ENCODE measurements at regions not wholly inside any gene's neighbourhood (a gene's known extent, or its start where the extent isn't known, plus 50 kb on each side); places are given as distances from the start of the nearest gene placed in this dataset.
"Not testable (repeated sequence)": the region's sequence is repeated elsewhere in the genome, so short reads cannot be mapped to it uniquely, and the experiment has no call there.

DNA sequence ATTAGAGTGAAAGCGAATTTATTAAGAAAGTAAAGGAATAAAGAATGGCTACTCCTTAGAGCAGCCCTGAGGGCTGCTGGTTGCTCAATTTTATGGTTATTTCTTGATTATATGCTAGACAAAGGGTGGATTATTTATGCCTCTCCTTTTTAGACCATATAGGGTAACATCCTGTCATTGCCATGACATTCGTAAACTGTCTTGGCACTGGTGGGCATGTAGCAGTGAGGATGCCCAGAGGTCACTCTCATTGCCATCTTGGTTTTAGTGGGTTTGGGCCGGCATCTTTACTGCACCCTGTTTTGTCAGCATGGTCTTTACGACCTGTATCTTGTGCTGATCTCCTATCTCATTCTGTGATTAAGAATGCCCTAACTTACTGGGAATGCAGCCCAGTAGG lies 58.2 kb downstream of the TANC2 start:
- H2AFZ ChIP-seq, result no peak overlapping the region
- no peak for DNase-seq
- BruUV-seq (replicated peaks), result no TSS peak
- no peaks in the 10 kb centered on the region for H3K9me3 ChIP-seq (ENCODE audit: insufficient read depth, low read depth)
- peaks cover 64% of the 10 kb centered on the region for H4K20me1 ChIP-seq (ENCODE audit: insufficient read depth)
- POLR2A ChIA-PET (ENCODE audit: unreplicated experiment), result no interaction called here
- CTCF ChIA-PET, result no interaction called here
- H3K79me2 ChIP-seq (ENCODE audit: low read depth), result peaks cover 96% of the 10 kb centered on the region
- no peak overlapping the region for H3K4me3 ChIP-seq
- no peaks in the 10 kb centered on the region for H3K4me1 ChIP-seq (replicated peaks; ENCODE audit: insufficient read depth)
- TF ChIP-seq, protein P1, sequence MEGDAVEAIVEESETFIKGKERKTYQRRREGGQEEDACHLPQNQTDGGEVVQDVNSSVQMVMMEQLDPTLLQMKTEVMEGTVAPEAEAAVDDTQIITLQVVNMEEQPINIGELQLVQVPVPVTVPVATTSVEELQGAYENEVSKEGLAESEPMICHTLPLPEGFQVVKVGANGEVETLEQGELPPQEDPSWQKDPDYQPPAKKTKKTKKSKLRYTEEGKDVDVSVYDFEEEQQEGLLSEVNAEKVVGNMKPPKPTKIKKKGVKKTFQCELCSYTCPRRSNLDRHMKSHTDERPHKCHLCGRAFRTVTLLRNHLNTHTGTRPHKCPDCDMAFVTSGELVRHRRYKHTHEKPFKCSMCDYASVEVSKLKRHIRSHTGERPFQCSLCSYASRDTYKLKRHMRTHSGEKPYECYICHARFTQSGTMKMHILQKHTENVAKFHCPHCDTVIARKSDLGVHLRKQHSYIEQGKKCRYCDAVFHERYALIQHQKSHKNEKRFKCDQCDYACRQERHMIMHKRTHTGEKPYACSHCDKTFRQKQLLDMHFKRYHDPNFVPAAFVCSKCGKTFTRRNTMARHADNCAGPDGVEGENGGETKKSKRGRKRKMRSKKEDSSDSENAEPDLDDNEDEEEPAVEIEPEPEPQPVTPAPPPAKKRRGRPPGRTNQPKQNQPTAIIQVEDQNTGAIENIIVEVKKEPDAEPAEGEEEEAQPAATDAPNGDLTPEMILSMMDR (conservative IDR thresholded peaks at IDR 0.05), result no peak
- TF ChIP-seq EZH2 (IDR thresholded peaks at IDR 0.05; ENCODE audit: low read depth), result no peak
- H3K9me2 ChIP-seq (ENCODE audit: insufficient read depth), result no peaks in the 10 kb centered on the region
- peaks cover 31% of the 10 kb centered on the region for H3F3A ChIP-seq (ENCODE audit: insufficient read depth, low read depth)
- intact Hi-C loops (cut with micrococcal nuclease; ENCODE audit: unreplicated experiment), result no loop called here
- no peaks in the 10 kb centered on the region for H3K27me3 ChIP-seq (ENCODE audit: insufficient read depth, low read depth)
- H3K4me2 ChIP-seq, result no peak overlapping the region
- no peak overlapping the region for H3K27ac ChIP-seq
- H3K36me3 ChIP-seq (ENCODE audit: low read depth), result no peaks in the 10 kb centered on the region

DNA sequence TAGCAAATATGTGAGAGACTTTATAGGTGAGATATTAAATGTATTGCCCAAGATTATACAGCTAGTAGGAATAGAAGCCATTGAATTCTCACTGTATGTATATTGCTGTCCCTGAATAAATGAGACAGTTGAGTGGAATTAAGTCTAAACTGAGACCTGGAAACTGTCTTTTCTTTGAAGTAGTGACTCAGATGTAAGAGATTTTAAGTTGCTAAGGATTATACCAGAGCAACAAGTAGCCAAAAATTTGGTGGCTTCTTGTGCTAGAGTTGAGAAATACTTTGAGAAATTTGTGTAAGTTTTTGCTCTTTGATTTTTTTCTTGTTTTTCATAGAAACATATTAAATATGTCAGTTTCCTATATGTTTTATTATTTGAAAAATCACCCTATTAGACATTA lies 58.7 kb downstream of the TANC2 start:
- TF ChIP-seq EZH2 (IDR thresholded peaks at IDR 0.05; ENCODE audit: low read depth), result no peak
- TF ChIP-seq, protein P1 (conservative IDR thresholded peaks at IDR 0.05), result no peak
- Histone ChIP-seq H3K4me2 (no peak overlapping the region), H3K9me3 (ENCODE audit: insufficient read depth, low read depth) (no peaks in the 10 kb centered on the region), H3K9me2 (ENCODE audit: insufficient read depth) (no peaks in the 10 kb centered on the region), H3F3A (ENCODE audit: insufficient read depth, low read depth) (peaks cover 36% of the 10 kb centered on the region), H3K4me3 (no peak overlapping the region), H3K79me2 (ENCODE audit: low read depth) (peaks cover 96% of the 10 kb centered on the region), H2AFZ (no peak overlapping the region), H3K27me3 (ENCODE audit: insufficient read depth, low read depth) (no peaks in the 10 kb centered on the region), H3K4me1 (replicated peaks; ENCODE audit: insufficient read depth) (no peaks in the 10 kb centered on the region), H3K27ac (no peak overlapping the region), H3K36me3 (ENCODE audit: low read depth) (no peaks in the 10 kb centered on the region), H4K20me1 (ENCODE audit: insufficient read depth) (peaks cover 59% of the 10 kb centered on the region)
- intact Hi-C loops (cut with micrococcal nuclease; ENCODE audit: unreplicated experiment), result no loop called here
- CTCF ChIA-PET, result no interaction called here
- DNase-seq, result no peak
- POLR2A ChIA-PET (ENCODE audit: unreplicated experiment), result no interaction called here
- no TSS peak for BruUV-seq (replicated peaks)

DNA sequence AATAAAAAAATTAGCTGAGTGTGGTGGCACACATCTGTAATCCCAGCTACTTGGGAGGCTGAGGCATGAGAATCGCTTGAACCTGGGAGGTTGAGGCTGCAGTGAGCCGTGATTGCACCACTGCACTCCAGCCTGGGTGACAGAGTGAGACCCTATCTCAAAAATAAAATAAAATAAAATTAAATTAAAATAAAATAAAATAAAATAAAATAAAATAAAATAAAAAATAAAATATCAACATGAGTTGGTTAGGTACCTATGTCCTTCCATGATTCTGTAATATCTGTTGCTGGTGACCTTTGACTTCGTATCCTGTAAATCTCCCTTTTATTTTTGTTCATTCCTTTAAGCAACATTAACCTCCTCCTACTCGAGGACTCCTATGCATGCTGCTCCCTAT lies 59.6 kb downstream of the TANC2 start:
- intact Hi-C loops (cut with micrococcal nuclease; ENCODE audit: unreplicated experiment); BruUV-seq (replicated peaks); H2AFZ ChIP-seq; POLR2A ChIA-PET (ENCODE audit: unreplicated experiment); H3K9me3 ChIP-seq (ENCODE audit: insufficient read depth, low read depth); H3K36me3 ChIP-seq (ENCODE audit: low read depth); H3K9me2 ChIP-seq (ENCODE audit: insufficient read depth); CTCF ChIA-PET; H3K27me3 ChIP-seq (ENCODE audit: insufficient read depth, low read depth); DNase-seq; H3K4me3 ChIP-seq; H3K27ac ChIP-seq; H3K4me1 ChIP-seq (replicated peaks; ENCODE audit: insufficient read depth); H3K4me2 ChIP-seq: not testable (repeated sequence)
- H4K20me1 ChIP-seq (ENCODE audit: insufficient read depth), result peaks cover 50% of the 10 kb centered on the region
- H3F3A ChIP-seq (ENCODE audit: insufficient read depth, low read depth), result peaks cover 39% of the 10 kb centered on the region
- peaks cover 96% of the 10 kb centered on the region for H3K79me2 ChIP-seq (ENCODE audit: low read depth)

DNA sequence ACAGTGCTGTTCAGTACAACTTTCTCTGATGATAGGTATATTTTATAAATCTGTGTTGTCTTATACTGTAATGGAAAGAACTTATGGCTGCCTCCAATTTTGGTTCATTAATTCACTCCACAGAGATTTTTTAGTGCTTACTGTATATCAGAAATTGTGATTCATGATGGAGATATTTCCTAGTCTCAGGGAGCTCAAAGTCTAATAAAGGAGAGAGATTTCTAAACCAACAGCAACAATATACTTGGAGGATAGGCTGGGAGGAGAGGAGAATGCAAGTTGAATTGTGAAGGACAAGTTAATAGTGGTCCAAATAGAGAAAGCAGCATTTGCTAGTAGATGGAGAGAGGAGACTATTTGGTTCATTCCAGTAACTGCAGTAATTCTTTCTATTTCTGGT lies 63.5 kb downstream of the TANC2 start:
- POLR2A ChIA-PET (ENCODE audit: unreplicated experiment), result interaction anchor here (0.6 kb wide), 1 partner anchor 59 kb away, joined by 5 read pairs; no protein-coding TSS in a partner anchor
- CTCF ChIA-PET, result no interaction called here

More for the DNA sequence above, 63.5 kb downstream of the TANC2 start:
- TF ChIP-seq, protein P1 (conservative IDR thresholded peaks at IDR 0.05), result no peak
- TF ChIP-seq EZH2 (IDR thresholded peaks at IDR 0.05; ENCODE audit: low read depth), result no peak
- H3K9me3 ChIP-seq (ENCODE audit: insufficient read depth, low read depth), result no peaks in the 10 kb centered on the region
- H3K9me2 ChIP-seq (ENCODE audit: insufficient read depth), result no peaks in the 10 kb centered on the region
- intact Hi-C loops (cut with micrococcal nuclease; ENCODE audit: unreplicated experiment), result no loop called here
- H3K4me1 ChIP-seq (replicated peaks; ENCODE audit: insufficient read depth), result no peaks in the 10 kb centered on the region
- peaks cover 35% of the 10 kb centered on the region for H3F3A ChIP-seq (ENCODE audit: insufficient read depth, low read depth)
- H3K27ac ChIP-seq, result no peak overlapping the region
- no peak for DNase-seq
- H3K79me2 ChIP-seq (ENCODE audit: low read depth), result peaks cover 96% of the 10 kb centered on the region
- no peaks in the 10 kb centered on the region for H3K36me3 ChIP-seq (ENCODE audit: low read depth)
- no peak overlapping the region for H3K4me2 ChIP-seq
- H4K20me1 ChIP-seq (ENCODE audit: insufficient read depth), result peaks cover 38% of the 10 kb centered on the region; the same call in 1 of the 2 replicates
- H2AFZ ChIP-seq, result no peak overlapping the region
- no peaks in the 10 kb centered on the region for H3K27me3 ChIP-seq (ENCODE audit: insufficient read depth, low read depth)
- no TSS peak for BruUV-seq (replicated peaks)
- H3K4me3 ChIP-seq, result no peak overlapping the region
